Loucy (cell line): ENCODE measurements at regions not wholly inside any gene's neighbourhood (a gene's known extent, or its start where the extent isn't known, plus 50 kb on each side); places are given as distances from the start of the nearest gene placed in this dataset.

Experiments used
- CTCF ChIP-seq: fragments of 200-600 bp; sonication (generic); conservative IDR thresholded peaks from 2 replicates; pipeline ENCODE4 v1.5.1; 2014; ENCODE audit warnings: mild to moderate bottlenecking, antibody characterized with exemption, low read length
- EZH2phosphoT487 ChIP-seq: fragments of 200-600 bp; IDR thresholded peaks from 2 replicates; pipeline ENCODE4 v1.6.1; 2018; ENCODE audit warnings: antibody characterized with exemption, mild to moderate bottlenecking, moderate library complexity, borderline replicate concordance

- TF ChIP-seq CTCF (no peak), EZH2phosphoT487 (no peak)
Observed at GRCh38 chr18:55857956-55858355, 270.0 kb upstream of the TCF4 start.
